ENCODE measurements at regions not wholly inside any gene's neighbourhood (a gene's known extent, or its start where the extent isn't known, plus 50 kb on each side); places are given as distances from the start of the nearest gene placed in this dataset.

GRCh38 chr1:60244906-60245305 is 171.3 kb upstream of the C1orf87 start:
- no peak for DNase-seq (ENCODE audit: insufficient read length)
- no peak for FAIRE-seq
- TF ChIP-seq TAF1 (IDR thresholded peaks at IDR 0.05; ENCODE audit: borderline replicate concordance, low read depth, low read length), result no peak
- TF ChIP-seq POLR2A (IDR thresholded peaks at IDR 0.05; ENCODE audit: low read depth, low read length), result no peak
- TF ChIP-seq POLR2AphosphoS5 (IDR thresholded peaks at IDR 0.05; ENCODE audit: low read depth, low read length), result no peak

DNA sequence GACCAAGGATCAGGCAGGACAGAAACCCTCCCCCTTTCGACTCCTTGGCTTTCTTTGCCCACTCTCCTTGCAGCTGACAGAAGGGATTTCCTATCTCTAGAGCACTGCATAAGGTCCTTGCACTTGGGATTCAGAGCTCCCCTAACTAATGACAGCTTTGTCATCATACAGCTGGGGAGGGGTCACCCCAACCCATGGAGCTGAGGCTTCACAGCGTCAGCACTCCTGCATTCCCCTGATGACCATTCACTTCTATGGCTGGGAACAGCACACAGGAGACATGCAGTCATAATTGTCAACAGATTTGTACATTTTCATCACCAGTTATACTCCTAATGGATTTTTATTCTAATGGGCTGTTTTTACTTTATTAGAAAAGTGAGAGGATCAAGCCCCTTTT is 161.7 kb upstream of the C1orf87 start:
- DNase-seq (ENCODE audit: insufficient read length), result no peak
- TF ChIP-seq POLR2AphosphoS5 (IDR thresholded peaks at IDR 0.05; ENCODE audit: low read depth, low read length), result no peak
- no peak for TF ChIP-seq POLR2A (IDR thresholded peaks at IDR 0.05; ENCODE audit: low read depth, low read length)
- TF ChIP-seq TAF1 (IDR thresholded peaks at IDR 0.05; ENCODE audit: borderline replicate concordance, low read depth, low read length), result no peak
- no peak for FAIRE-seq

- no peak for DNase-seq (ENCODE audit: insufficient read length)
- TF ChIP-seq TAF1 (IDR thresholded peaks at IDR 0.05; ENCODE audit: borderline replicate concordance, low read depth, low read length) (no peak), POLR2AphosphoS5 (IDR thresholded peaks at IDR 0.05; ENCODE audit: low read depth, low read length) (no peak), POLR2A (IDR thresholded peaks at IDR 0.05; ENCODE audit: low read depth, low read length) (no peak)
- FAIRE-seq, result no peak
Observed at GRCh38 chr1:60234776-60235175, 161.2 kb upstream of the C1orf87 start.

GRCh38 chr1:60229821-60230220 is 156.3 kb upstream of the C1orf87 start:
- FAIRE-seq (no peak), DNase-seq (ENCODE audit: insufficient read length) (no peak)
- TF ChIP-seq POLR2A (IDR thresholded peaks at IDR 0.05; ENCODE audit: low read depth, low read length), result no peak
- no peak for TF ChIP-seq POLR2AphosphoS5 (IDR thresholded peaks at IDR 0.05; ENCODE audit: low read depth, low read length)

GRCh38 chr1:60228041-60228491 is 154.5 kb upstream of the C1orf87 start:
- DNase-seq (ENCODE audit: insufficient read length) (no peak), FAIRE-seq (no peak)
- TF ChIP-seq TAF1 (IDR thresholded peaks at IDR 0.05; ENCODE audit: borderline replicate concordance, low read depth, low read length) (no peak), POLR2AphosphoS5 (IDR thresholded peaks at IDR 0.05; ENCODE audit: low read depth, low read length) (no peak), POLR2A (IDR thresholded peaks at IDR 0.05; ENCODE audit: low read depth, low read length) (no peak)

DNA sequence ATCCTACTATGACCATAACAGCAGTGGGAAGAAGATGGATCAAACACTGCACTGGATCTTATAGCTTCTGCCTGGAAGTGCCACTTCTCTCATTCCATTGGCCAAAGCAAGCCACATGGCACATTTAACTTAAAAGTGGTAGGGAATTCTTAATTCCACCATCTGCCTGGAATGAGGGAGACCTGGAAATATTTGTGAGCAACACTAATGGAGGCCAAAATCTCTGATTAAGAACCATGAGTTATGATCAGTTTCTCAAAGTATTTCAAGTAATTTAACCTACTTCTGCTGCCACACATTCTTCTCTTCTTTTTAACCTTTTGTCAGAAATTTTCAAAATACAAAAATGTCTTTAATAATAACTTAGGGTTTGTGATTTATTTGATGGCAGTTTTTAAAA is 154.0 kb upstream of the C1orf87 start:
- DNase-seq (ENCODE audit: insufficient read length) (no peak), FAIRE-seq (no peak)
- TF ChIP-seq TAF1 (IDR thresholded peaks at IDR 0.05; ENCODE audit: borderline replicate concordance, low read depth, low read length), result no peak
- no peak for TF ChIP-seq POLR2AphosphoS5 (IDR thresholded peaks at IDR 0.05; ENCODE audit: low read depth, low read length)
- no peak for TF ChIP-seq POLR2A (IDR thresholded peaks at IDR 0.05; ENCODE audit: low read depth, low read length)

DNA sequence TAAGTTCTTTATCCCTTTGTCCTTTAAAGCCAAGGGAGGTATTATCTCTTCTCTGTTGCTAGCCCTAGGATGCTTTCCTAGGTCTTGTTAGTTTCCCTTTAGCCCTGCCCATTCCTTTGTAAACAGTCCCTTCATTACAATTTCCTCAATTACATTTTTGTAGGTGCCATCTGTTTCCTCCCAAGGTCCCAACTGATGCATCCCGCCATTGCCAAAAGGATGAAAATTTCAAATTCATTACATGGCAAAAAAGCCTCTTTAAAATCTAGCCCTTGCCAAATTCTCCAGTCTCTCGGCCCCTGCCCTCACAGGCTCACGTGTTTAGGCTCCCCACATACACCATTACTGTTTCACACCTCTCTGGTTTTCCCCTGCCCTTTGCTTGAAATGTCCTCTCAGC is 151.9 kb upstream of the C1orf87 start:
- no peak for TF ChIP-seq POLR2AphosphoS5 (IDR thresholded peaks at IDR 0.05; ENCODE audit: low read depth, low read length)
- TF ChIP-seq TAF1 (IDR thresholded peaks at IDR 0.05; ENCODE audit: borderline replicate concordance, low read depth, low read length), result no peak
- no peak for TF ChIP-seq POLR2A (IDR thresholded peaks at IDR 0.05; ENCODE audit: low read depth, low read length)
- FAIRE-seq (no peak), DNase-seq (ENCODE audit: insufficient read length) (no peak)

GRCh38 chr1:60224523-60224922 is 151.0 kb upstream of the C1orf87 start:
- TF ChIP-seq TAF1 (IDR thresholded peaks at IDR 0.05; ENCODE audit: borderline replicate concordance, low read depth, low read length) (no peak), POLR2AphosphoS5 (IDR thresholded peaks at IDR 0.05; ENCODE audit: low read depth, low read length) (no peak), POLR2A (IDR thresholded peaks at IDR 0.05; ENCODE audit: low read depth, low read length) (no peak)
- DNase-seq (ENCODE audit: insufficient read length) (no peak), FAIRE-seq (no peak)

DNA sequence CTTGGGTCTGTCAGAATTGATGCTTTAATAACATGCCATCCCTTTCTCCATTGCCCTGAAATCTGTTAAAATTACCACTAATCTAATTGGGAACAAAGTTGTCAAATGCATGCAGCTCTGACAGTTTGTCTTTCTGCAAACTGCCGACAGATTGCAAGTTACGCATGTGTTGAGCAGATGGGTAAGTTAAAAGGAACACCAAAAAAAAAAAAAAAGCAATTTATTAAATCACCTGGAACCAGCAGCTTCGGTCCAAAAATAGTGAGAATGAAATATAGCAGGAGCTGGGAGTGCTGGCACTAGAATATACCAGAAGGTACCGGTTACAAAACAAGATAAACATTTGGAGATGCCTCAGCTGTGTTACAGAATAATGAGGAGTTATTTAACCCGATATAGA is 149.6 kb upstream of the C1orf87 start:
- FAIRE-seq, result no peak

GRCh38 chr1:60222360-60223115 is 149.0 kb upstream of the C1orf87 start:
- no peak for FAIRE-seq
- no peak for DNase-seq (ENCODE audit: insufficient read length)
- TF ChIP-seq POLR2A (IDR thresholded peaks at IDR 0.05; ENCODE audit: low read depth, low read length), result no peak

More for the DNA sequence above, 149.6 kb upstream of the C1orf87 start:
- TF ChIP-seq POLR2A (IDR thresholded peaks at IDR 0.05; ENCODE audit: low read depth, low read length) (no peak), TAF1 (IDR thresholded peaks at IDR 0.05; ENCODE audit: borderline replicate concordance, low read depth, low read length) (no peak), POLR2AphosphoS5 (IDR thresholded peaks at IDR 0.05; ENCODE audit: low read depth, low read length) (no peak)
- no peak for DNase-seq (ENCODE audit: insufficient read length)

DNA sequence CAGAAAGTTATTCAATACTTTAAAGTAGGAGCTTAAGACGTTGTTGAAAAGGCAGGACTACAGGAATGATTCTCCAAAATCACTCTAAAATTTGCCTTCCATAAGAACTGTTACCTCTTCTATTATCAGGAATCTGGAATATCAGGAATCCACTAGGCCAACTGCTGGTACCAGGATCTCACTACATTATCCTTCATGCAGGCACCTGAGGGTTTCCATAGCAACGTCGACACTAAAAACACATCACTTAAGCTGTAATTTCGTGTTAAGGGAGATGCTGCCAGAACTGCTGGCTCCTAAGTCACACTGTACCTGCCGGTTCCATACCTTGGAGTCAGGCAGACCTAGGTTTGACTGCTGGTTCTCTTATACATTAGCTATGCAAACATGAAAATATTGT is 139.7 kb upstream of the C1orf87 start:
- FAIRE-seq (no peak), DNase-seq (ENCODE audit: insufficient read length) (no peak)
- no peak for TF ChIP-seq POLR2AphosphoS5 (IDR thresholded peaks at IDR 0.05; ENCODE audit: low read depth, low read length)
- no peak for TF ChIP-seq TAF1 (IDR thresholded peaks at IDR 0.05; ENCODE audit: borderline replicate concordance, low read depth, low read length)
- no peak for TF ChIP-seq POLR2A (IDR thresholded peaks at IDR 0.05; ENCODE audit: low read depth, low read length)

DNA sequence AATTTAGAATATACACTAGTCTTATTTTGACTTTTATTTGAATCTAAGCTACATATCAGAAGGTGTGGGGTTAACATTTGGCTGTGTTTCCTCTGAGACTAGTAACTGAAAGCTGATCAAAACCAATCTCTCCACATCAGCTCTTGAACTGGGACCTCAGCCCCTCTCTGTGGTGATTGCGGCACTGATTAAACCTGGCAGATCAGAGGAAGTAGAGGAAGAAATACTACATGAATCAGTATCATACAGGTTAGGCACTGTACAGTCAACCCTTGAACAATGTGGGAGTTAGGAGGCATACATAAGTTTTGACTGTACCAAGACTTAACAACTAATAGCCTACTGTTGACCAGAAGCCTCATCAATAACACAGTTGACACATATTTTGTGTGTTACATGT is 122.5 kb upstream of the C1orf87 start:
- FAIRE-seq, result no peak
- no peak for DNase-seq (ENCODE audit: insufficient read length)
- no peak for TF ChIP-seq POLR2AphosphoS5 (IDR thresholded peaks at IDR 0.05; ENCODE audit: low read depth, low read length)
- no peak for TF ChIP-seq TAF1 (IDR thresholded peaks at IDR 0.05; ENCODE audit: borderline replicate concordance, low read depth, low read length)

Data from GM12892 (cell line).